Panc1 (cell line): ENCODE measurements at regions not wholly inside any gene's neighbourhood (a gene's known extent, or its start where the extent isn't known, plus 50 kb on each side); places are given as distances from the start of the nearest gene placed in this dataset.

Experiments
- CTCF ChIP-seq: fragments of 450-650 bp; IDR thresholded peaks from 2 replicates; pipeline ENCODE4 v1.5.1; 2017; ENCODE audit warnings: mild to moderate bottlenecking
- POLR2AphosphoS5 ChIP-seq: IDR thresholded peaks from 2 replicates; pipeline ENCODE4 v1.6.1; 2012; ENCODE audit warnings: mild to moderate bottlenecking, low read depth, low read length, moderate library complexity

- no peak for TF ChIP-seq CTCF
- no peak for TF ChIP-seq POLR2AphosphoS5
Observed at GRCh38 chr1:99504287-99504686, 141.6 kb upstream of the PALMD start.
